22Rv1 (cell line): ENCODE measurements at regions not wholly inside any gene's neighbourhood (a gene's known extent, or its start where the extent isn't known, plus 50 kb on each side); places are given as distances from the start of the nearest gene placed in this dataset.

Experiments
- CTCF ChIP-seq: fragments of 450-650 bp; IDR thresholded peaks from 2 replicates; pipeline ENCODE4 v1.5.1; 2017; ENCODE audit warnings: mild to moderate bottlenecking
- ZFX ChIP-seq: fragments of 450-650 bp; IDR thresholded peaks from 2 replicates; pipeline ENCODE4 v1.6.1; 2017; ENCODE audit warnings: antibody characterized with exemption, borderline replicate concordance

- TF ChIP-seq CTCF (no peak), ZFX (no peak)
These were observed 282.3 kb upstream of the NECTIN3 start for GRCh38 chr3:110789315-110789714.
